Dermis blood vessel endothelial cell (primary cell): ENCODE measurements at regions not wholly inside any gene's neighbourhood (a gene's known extent, or its start where the extent isn't known, plus 50 kb on each side); places are given as distances from the start of the nearest gene placed in this dataset.

Experiments
- DNase-seq: peaks from one replicate; pipeline ENCODE4 v3.0.0; 2010

DNA sequence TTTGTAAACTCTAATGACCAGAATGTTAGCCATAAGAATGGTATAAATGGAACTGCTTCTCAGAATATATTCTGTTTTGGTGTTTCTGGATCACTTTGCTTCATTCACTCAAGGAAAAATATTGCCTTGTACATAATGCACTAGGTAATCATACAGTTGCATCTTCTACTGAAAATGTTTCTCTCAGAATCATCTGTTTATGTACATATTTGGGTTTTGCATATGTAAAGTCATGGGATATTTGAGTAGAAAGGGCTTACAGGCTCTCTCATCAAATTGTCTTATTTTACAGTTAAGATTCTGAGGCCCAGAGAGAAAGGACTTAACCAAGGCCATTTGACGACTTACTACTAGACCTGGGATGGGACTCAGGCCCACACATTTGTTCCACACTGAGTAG lies 97.8 kb upstream of the PALM2AKAP2 start:
- DNase-seq = no peak

DNA sequence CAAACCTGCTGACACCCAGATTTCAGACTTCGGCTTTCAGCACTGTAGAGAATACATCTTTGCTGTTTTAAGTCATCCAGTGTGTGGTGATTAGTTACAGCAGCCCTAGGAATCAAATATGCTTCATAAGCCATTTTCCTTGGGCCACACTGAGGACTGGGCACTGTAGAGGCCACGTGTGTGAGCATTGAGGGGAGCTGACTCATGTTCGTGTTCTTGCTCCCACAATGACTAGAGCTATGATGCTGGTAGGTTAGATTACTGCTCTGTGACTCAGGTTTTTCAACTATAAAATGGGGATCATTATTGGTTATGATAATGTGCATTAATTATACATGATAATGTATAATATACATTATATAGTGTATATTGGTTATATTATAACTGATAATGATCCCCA lies 96.5 kb upstream of the PALM2AKAP2 start:
- no peak for DNase-seq

DNA sequence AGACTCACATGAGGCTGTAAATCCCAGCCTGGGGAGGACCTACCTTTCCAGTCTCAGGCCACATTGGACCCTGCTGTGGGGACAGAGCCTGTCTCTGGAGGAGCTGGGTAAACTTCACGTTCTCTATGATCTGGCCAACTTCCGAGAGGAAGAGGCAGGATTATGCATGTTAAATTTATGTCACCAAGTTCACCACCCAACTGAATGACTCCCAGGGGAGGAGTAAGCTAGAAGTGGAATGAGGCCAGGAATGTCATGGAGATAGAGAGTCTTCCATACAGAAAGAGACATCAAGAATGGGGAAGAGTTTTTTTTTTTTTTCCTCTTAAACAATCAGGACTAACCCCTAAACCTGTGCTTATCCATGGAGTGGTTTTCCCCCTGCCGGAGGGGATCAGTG lies 90.3 kb upstream of the PALM2AKAP2 start:
- DNase-seq = no peak

DNA sequence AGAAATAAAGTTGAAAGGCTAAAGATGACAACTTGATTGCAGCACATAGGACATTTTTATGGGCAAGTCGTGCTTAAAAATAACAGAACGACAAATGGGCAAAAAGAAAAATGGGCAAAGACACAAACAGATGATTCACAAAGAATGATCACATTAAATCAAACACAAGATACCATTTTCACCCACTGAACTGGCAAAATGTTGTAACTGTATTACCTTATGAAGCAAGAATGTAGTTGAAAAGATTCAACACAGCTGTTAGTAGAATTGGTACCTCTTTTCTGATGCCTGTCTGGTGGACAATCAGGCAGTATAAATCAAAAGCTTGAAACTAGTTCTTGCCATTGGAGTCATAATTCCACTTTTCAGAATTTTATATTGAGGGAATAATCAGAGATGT lies 81.0 kb upstream of the PALM2AKAP2 start:
- DNase-seq = no peak

DNA sequence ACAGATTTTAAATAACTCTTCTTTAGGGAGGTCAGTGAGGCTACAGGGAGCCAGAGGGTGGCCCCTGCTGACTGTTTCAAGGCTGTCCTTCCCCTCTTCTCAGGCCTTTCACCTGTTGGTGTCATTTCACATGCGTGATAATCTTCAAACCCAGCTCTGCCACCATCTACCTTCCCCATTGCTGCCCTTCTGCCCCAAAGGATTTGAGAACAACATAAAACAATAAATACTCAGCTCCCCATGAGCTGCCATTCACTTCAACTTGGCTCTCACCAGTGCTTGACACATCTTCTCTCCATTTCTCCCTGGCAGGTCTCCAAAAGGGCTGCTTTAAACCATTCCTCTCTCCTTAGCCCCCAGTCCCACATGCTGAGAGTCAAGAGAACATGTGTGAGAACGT lies 75.5 kb upstream of the PALM2AKAP2 start:
- no peak for DNase-seq

DNA sequence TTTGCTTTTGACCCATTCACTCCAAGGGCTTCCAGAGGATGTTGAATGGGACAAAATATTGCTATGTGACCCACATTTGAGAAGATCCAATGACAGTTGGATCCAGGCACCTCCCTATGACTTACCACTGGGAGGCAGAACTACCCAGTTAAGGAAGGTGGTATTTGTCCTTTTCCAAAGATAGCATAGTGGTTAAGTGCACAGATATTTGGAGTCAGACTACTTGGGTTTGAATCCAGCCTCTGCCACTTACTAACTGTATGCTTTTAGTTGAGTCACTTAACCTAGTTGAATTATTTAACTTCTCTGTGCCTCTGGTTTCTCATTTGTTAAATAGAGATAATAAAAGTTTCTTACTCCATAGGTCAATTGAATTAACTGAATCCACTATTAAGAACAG lies 74.5 kb upstream of the PALM2AKAP2 start:
- DNase-seq = no peak

DNA sequence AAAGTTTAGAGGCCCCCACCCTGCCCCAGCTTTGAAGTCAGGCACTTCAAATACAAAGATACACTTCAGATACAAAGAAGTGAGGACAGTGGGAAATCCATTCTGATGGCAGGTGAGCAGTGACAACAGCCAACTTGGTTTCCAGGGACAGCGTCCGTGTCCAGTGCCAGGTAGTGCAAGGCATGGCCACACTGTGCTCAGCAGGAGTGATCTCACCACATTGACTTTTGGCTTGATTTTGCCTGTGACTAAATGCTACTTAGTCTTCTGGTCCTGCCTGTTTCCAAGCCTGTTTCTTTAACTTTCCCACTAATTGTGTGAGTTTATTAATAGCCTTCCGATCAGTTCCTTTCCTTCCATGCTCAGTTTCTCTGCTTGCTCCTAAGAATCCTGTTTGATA lies 72.6 kb upstream of the PALM2AKAP2 start:
- no peak for DNase-seq

DNA sequence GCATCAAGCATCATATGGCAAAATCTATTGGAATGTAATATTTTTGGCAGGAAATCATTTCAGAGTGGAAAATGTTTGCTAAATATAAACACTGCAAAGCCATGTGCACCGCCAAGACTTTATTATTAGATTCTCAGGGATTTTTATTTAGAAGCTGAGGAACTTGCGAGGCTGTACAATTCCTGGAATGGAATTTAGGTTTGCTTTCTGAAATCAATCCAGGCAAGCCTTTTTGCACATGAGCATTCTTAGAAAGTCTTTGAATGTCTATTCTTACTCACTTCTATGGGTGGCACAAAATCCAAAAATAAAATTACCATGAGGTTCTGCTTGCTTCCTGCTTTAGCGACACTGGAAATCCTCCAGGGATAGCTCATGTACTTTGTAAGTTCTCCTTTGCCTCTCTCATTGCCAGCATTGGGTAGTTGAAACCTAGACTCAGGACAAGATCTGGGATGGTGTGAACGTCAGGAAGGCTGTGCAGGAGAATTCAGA lies 71.5 kb upstream of the PALM2AKAP2 start:
- no peak for DNase-seq

DNA sequence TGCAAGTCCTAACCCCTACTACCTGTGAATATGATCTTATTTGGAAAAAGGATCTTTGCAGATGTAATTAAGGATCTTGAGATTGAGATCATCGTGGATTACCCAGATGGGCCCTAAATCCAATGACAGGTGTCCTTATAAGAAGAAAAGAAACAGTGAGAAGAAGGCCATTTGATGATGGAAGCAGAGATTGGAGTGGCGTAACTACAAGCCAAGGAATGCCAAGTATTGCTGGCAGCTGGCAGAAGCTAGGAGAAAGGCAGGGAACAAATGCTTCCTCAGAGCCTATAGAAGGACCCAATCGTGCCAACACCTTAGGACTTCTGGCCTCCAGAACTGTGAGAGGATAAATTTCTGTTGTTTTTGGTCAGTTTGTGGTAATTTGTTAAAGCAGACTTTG lies 70.1 kb upstream of the PALM2AKAP2 start:
- DNase-seq = no peak

DNA sequence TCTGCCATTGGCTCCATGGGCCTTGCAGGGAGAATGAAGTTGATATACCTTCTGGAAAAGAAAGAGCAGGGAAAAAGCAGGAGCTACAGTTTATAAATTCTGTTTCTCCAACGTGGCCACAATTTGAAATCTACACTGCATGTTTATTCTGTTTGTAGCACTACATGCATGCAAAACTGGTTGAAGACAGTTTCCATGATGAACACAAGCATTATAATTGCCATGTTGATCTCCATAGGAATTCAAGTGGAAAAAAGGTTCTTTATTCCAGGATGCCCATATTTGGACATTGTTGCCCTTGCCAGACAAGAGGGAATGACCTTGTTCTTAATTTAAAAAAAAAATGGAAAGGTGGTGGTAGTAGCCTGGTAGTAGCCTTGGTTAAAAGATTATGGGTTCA lies 69.2 kb upstream of the PALM2AKAP2 start:
- DNase-seq = no peak

DNA sequence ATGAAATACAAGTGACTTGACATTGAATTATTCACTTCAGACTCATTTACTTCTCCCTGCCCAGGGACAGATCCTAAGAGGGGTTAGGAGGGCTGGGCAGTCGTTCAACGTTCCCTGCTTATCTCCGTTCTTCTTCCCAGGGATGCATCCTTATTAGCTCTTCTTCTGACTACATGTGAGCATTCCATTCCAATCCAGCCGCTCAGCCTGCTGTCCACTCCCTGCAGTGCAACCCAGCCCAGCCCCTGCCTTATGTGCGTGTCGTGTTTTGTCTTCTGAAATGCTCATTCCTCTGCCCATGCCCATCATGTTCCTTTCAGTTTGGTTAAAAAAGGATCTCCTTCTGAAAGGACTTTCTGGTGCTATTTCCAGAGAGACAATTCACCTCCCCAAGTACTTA lies 64.7 kb upstream of the PALM2AKAP2 start:
- no peak for DNase-seq

DNA sequence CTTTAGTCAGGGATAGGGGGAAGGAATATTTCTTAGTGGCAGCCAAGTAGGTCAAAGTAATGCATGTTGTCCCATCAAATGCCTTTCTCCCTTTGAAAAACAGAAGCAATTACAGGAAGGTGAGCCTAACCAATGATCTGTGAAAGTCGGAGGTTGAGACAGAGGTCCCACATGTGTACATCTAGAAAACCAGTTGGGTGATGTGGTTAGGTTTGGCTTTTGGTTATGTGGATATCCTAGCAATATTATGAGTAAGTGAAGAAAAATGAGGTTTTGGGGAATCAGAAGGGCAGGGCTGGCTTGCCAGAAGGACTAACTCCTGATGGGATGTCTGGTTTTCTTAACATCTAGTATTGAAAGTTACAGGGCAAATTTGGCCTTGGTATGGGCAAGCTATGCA lies 63.4 kb upstream of the PALM2AKAP2 start:
- no peak for DNase-seq

DNA sequence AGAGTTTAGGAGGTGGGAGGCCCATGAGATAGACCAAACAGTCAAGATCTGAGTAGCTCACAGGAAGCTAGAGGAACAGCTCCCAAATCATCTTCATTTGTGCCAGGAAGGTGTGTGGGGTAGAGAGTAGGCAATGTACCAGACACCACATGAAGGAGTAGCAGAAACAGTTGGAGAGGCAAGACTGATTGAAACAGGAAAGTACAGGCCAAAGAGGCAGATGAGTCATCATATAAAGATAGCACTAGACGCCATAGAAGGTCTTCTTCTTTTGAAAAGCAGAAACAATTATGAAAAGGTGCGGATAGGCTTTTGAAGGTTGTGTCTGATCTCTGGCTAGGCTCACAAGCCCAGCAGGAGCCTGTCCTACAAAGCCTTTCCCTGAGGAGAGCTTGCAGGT lies 62.7 kb upstream of the PALM2AKAP2 start:
- DNase-seq = no peak

DNA sequence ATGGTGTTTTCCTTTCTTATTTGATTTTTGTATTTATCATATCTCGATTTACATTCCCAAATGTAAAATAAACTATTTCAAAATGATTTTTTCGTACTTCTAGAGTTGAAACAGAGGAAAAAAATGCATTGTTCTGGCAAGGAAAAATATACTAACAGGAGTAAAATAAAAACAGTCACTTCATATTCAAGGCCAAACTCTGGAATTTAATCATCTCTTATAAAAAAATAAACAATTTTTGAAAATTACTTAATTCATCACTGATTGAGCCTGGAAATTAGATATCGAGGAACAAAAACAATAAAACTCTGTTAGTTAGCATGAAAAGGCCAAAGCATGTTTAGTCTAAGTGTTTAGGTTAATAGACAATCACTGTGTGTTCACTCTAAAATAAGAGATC lies 61.1 kb upstream of the PALM2AKAP2 start:
- DNase-seq = no peak

DNA sequence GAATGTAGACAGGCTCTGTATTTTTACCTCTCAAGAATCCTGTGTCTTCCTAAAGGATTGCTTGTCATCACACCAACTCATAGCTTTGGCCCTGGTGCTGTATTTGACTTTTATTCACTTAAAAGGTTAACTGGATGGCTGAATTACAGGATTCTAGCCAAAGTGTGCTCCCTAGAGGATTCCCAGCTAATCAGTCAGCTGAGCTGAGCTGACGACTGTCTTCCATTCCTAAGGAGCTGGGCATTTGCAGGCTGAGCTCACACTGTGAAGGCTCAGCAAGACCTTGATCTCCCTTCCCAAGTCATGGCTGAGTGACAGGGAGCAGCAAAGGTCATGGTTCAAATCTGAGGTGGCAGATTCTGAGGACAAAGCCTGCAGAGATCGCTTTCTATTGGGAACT lies 59.0 kb upstream of the PALM2AKAP2 start:
- DNase-seq = no peak

DNA sequence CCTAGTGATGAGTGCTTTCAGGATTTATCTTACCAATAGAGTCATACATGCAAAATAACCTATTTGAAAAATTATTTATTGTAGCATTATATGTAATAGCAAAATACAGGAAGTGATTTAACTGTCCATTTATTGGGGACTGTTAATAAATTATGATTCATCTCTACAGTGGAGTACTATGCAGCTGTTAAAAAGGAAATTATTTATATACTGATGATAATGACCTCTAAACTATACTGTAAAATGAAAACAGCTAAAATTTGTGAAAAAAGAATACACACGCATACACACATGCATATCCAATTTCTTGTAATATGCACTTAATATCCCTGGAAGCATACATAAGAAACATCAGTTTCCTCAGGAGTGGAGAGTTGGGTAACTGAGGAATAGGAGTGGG lies 58.0 kb upstream of the PALM2AKAP2 start:
- no peak for DNase-seq

DNA sequence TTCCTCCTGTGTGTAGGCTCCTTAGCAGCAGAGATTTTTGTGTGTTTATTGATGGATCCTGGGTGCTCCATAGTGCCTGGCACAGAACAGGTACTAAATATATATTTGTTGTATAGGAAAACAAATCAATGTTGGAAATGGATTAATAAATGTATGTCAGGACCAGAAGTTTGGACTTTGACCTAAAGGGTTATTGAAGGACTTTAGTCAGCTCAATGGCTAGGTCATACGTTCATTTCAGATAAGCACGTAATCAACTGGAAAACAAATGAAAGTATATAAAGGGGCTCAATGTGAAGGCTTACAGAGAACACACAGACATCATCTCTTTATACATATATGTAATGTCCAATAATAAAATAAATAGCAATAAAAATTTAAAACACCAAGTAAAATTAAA lies 56.2 kb upstream of the PALM2AKAP2 start:
- no peak for DNase-seq

DNA sequence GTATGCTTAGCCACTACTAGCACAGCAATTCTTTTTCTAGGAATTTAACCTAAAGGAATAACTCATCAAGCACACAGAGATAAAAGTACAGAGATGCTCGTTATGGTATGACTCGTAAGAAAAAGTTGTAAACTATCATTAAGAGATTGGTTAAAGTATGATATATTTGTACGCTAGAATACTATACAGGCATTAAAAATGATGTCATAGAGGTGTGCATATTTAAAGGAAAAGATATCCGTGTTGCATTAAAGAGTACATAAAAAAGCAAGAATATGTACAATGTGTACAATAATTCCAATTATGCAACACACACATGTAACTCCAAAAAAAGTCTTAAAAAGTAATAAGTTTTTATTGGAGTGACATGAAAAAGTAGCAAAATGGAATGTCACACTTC lies 54.5 kb upstream of the PALM2AKAP2 start:
- DNase-seq = no peak

DNA sequence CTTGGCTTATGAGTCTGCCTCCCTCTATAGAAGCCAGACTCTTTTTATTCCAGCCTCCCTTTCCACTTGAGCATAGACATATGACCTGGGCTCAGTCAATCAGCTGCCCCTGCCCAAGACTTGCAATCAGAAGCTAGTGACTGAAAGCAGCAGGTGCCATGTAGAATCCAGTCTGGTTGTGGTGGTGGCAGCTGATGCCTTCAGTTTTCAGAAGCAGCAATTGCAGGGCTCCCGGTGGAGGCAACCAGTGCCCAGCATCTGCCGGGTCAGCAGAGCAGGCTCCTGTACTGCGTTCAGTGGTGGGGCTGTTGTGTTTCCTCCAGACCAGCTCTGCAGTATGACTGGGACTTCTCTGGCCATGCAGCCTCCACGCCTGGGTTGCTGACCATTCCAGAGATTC lies 53.9 kb upstream of the PALM2AKAP2 start:
- no peak for DNase-seq

DNA sequence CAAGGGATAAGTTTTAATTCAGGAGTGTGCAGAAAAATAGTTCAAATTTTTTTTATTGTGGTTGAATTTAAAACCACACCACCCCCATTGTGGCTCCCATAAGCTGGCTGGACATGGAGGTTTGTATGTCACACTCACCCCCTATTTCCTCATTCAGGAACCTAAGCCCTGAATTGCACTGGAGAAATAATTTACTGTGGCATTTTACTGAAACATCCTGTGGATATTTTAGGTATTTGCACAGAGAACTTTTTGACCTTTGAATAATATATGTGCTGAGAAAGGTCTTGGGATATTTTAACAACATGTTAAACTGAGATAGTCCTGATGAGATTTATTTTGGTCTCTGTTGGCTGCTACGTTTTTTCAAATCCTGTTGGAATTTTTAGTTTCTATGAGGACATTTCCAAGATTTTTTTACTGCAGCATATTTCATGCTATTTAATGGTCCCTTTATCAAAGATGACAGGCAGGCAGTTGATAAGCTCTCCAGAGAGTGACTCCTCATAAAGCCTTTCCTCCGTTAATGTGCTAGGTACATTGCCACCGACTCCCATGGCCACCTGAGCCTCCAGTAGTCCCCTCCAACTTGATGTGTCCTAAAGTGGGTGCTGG lies 51.2 kb upstream of the PALM2AKAP2 start:
- DNase-seq = no peak

DNA sequence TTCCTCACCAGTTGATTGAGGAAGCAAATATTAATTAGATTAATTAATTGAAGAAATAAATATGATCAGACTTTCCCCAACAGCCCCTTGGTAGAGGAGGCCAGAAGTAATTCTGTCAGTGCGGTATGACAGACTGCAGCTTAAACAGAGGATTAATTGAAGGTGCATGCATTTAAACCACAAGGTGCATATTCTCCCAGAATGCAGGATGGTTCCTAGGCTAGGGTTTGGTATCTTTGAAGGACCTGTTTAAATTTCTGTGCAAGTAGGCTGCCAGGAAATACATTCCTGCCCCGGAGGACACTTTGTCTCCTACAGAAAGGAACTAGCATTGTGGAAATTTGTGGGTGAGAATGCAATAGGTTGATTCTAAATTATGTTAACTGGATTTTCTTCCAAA lies 50.5 kb upstream of the PALM2AKAP2 start:
- no peak for DNase-seq
